ENCODE measurements at regions not wholly inside any gene's neighbourhood (a gene's known extent, or its start where the extent isn't known, plus 50 kb on each side); places are given as distances from the start of the nearest gene placed in this dataset.

- ATAC-seq (no peak), FAIRE-seq (no peak), DNase-seq (ENCODE audit: low read depth, low spot score) (no peak)
- WGBS (ENCODE audit: insufficient coverage, insufficient replicate concordance, low lambda C conversion rate, missing lambda C conversion rate) = 48% methylated on average over 3 of the region's 3 CpGs
- BruUV-seq (replicated peaks) = no TSS peak
- Histone ChIP-seq H3K9ac (ENCODE audit: control insufficient read depth, insufficient read depth, low read length) (no peak overlapping the region), H3K4me2 (ENCODE audit: control insufficient read depth, insufficient read depth) (no peak overlapping the region), H3K4me1 (ENCODE audit: control insufficient read depth, insufficient read depth, low read length) (peaks cover 5% of the 10 kb centered on the region), H3K4me3 (no peak overlapping the region), H3K36me3 (ENCODE audit: control insufficient read depth in 2 of 2, insufficient read depth in 2 of 2, low read length in 1 of 2) (no peaks in the 10 kb centered on the region), H3K79me2 (ENCODE audit: control insufficient read depth, insufficient read depth, low read length) (no peaks in the 10 kb centered on the region), H3K27me3 (replicated peaks in 1 of 2; ENCODE audit: control insufficient read depth in 2 of 2, insufficient read depth in 2 of 2, low read length in 1 of 2) (peaks cover 0 to 7% of the 10 kb centered on the region in 2 experiments; a peak in 2 of 4 replicates), H2AFZ (ENCODE audit: control insufficient read depth, low read depth, low read length) (no peak overlapping the region), H3K27ac (ENCODE audit: control insufficient read depth, insufficient read depth) (no peak overlapping the region), H3K9me3 (replicated peaks; ENCODE audit: control insufficient read depth, insufficient read depth, low read length) (no peaks in the 10 kb centered on the region), H4K20me1 (ENCODE audit: control insufficient read depth, insufficient read depth) (no peaks in the 10 kb centered on the region)
- ChIA-PET CTCF (interaction anchor here (0.8 kb wide), 1 partner anchor 255 kb away, joined by 3 read pairs; no protein-coding TSS in a partner anchor), POLR2A (no interaction called here), SMC1A (ENCODE audit: uncharacterized antibody, unreplicated experiment) (no interaction called here), RAD21 (ENCODE audit: unreplicated experiment) (no interaction called here)
- in situ Hi-C loops (cut with MboI) (loop anchor here (10.0 kb wide), 1 partner anchor 699 kb away; no protein-coding TSS in a partner anchor), intact Hi-C loops (cut with micrococcal nuclease; ENCODE audit: unreplicated experiment) (loop anchor here (5.0 kb wide), 1 partner anchor 696 kb away; no protein-coding TSS in a partner anchor)
- no peak for TF ChIP-seq IRF5 (IDR thresholded peaks at IDR 0.05; ENCODE audit: borderline replicate concordance)
- no peak for TF ChIP-seq HSF1 (IDR thresholded peaks at IDR 0.05; ENCODE audit: low read depth, low read length)
- TF ChIP-seq RUNX3 (IDR thresholded peaks at IDR 0.05; ENCODE audit: low read length) = no peak
Measured at GRCh38 chr10:26626066-26626465, 71.4 kb upstream of the PDSS1 start.

GRCh38 chr10:26627324-26627723 lies 70.2 kb upstream of the PDSS1 start:
- no peak for FAIRE-seq
- Histone ChIP-seq H3K9ac (ENCODE audit: control insufficient read depth, insufficient read depth, low read length) (no peak overlapping the region), H3K27ac (ENCODE audit: control insufficient read depth, insufficient read depth) (no peak overlapping the region), H3K79me2 (ENCODE audit: control insufficient read depth, insufficient read depth, low read length) (no peaks in the 10 kb centered on the region), H3K27me3 (replicated peaks in 1 of 2; ENCODE audit: control insufficient read depth in 2 of 2, insufficient read depth in 2 of 2, low read length in 1 of 2) (peaks cover 0 to 3% of the 10 kb centered on the region in 2 experiments; a peak in 2 of 4 replicates), H3K4me2 (ENCODE audit: control insufficient read depth, insufficient read depth) (no peak overlapping the region), H2AFZ (ENCODE audit: control insufficient read depth, low read depth, low read length) (no peak overlapping the region; the same call in 1 of the 2 replicates), H4K20me1 (ENCODE audit: control insufficient read depth, insufficient read depth) (no peaks in the 10 kb centered on the region), H3K4me3 (no peak overlapping the region), H3K36me3 (ENCODE audit: control insufficient read depth in 2 of 2, insufficient read depth in 2 of 2, low read length in 1 of 2) (no peaks in the 10 kb centered on the region), H3K4me1 (ENCODE audit: control insufficient read depth, insufficient read depth, low read length) (peaks cover 1% of the 10 kb centered on the region), H3K9me3 (replicated peaks; ENCODE audit: control insufficient read depth, insufficient read depth, low read length) (no peaks in the 10 kb centered on the region)
- intact Hi-C loops (cut with micrococcal nuclease; ENCODE audit: unreplicated experiment) = loop anchor here (5.0 kb wide), 1 partner anchor 695 kb away; no protein-coding TSS in a partner anchor
- DNase-seq (ENCODE audit: low read depth, low spot score) = no peak
- CTCF ChIA-PET = interaction anchor here (1.0 kb wide), 1 partner anchor 292 kb away, joined by 5 read pairs; no protein-coding TSS in a partner anchor
- in situ Hi-C loops (cut with MboI) = loop anchor here (10.0 kb wide), 1 partner anchor 697 kb away; no protein-coding TSS in a partner anchor
- SMC1A ChIA-PET (ENCODE audit: uncharacterized antibody, unreplicated experiment) = no interaction called here
- POLR2A ChIA-PET = no interaction called here
- 55% methylated on average over 3 of the region's 3 CpGs for WGBS (ENCODE audit: insufficient coverage, insufficient replicate concordance, low lambda C conversion rate, missing lambda C conversion rate)
- peak; percentile 56; the same call in 2 of the 3 replicates for ATAC-seq
- RAD21 ChIA-PET (ENCODE audit: unreplicated experiment) = no interaction called here
- no TSS peak for BruUV-seq (replicated peaks)
- no peak for TF ChIP-seq SMARCA5 (IDR thresholded peaks at IDR 0.05)
- TF ChIP-seq POLR2AphosphoS5 (IDR thresholded peaks at IDR 0.05; ENCODE audit: low read length) = no peak
- no peak for TF ChIP-seq PAX8 (IDR thresholded peaks at IDR 0.05)
- no peak for TF ChIP-seq ETV6 (conservative IDR thresholded peaks at IDR 0.05 in 1 of 2, IDR thresholded peaks at IDR 0.05 in 1 of 2; ENCODE audit: borderline replicate concordance in 1 of 2, low read depth in 1 of 2)
- no peak for TF ChIP-seq DPF2 (IDR thresholded peaks at IDR 0.05)
- no peak for TF ChIP-seq PRDM15 (CRISPR knock-in tag; IDR thresholded peaks at IDR 0.05)
- TF ChIP-seq SREBF2 (IDR thresholded peaks at IDR 0.05; ENCODE audit: low read length) = no peak
- no peak for TF ChIP-seq PAX5 (IDR thresholded peaks at IDR 0.05; ENCODE audit: borderline replicate concordance, low read depth, low read length)
- TF ChIP-seq RCOR1 (conservative IDR thresholded peaks at IDR 0.05; ENCODE audit: low read depth, low read length) = no peak

All from GM12878 (cell line).